ENCODE measurements at regions not wholly inside any gene's neighbourhood (a gene's known extent, or its start where the extent isn't known, plus 50 kb on each side); places are given as distances from the start of the nearest gene placed in this dataset.

DNA sequence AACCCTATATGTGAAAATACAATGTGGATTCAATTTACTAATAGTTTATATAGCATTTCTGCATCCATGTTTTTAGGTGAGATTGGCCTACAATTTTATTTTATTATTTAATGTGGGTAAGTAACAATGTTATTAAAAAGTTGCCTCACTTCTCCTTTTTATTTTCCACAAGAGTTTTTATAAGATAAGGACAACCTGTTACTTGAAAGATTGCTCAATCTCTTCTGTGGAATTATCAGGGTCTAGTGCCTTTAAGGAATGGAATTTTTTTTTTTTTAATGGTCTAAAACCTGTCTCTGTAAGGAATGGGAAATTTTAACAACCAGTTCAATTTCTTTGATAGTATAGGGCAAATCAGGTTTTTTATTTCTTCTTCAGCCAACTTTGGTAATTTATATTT lies 53.9 kb upstream of the RAB18 start:
- no peak for TF ChIP-seq TAF1 (IDR thresholded peaks at IDR 0.05; ENCODE audit: low read depth, low read length)
- TF ChIP-seq POLR2A (IDR thresholded peaks at IDR 0.05; ENCODE audit: low read depth, low read length) = no peak
- TF ChIP-seq POLR2AphosphoS5 (IDR thresholded peaks at IDR 0.05; ENCODE audit: low read depth, low read length) = no peak
- TF ChIP-seq SPI1 (IDR thresholded peaks at IDR 0.05; ENCODE audit: low read depth, low read length) = no peak
- no peak for TF ChIP-seq POU2F2 (IDR thresholded peaks at IDR 0.05; ENCODE audit: low read depth, low read length)
- TF ChIP-seq PAX5 (IDR thresholded peaks at IDR 0.05; ENCODE audit: insufficient read depth, low read length, severe bottlenecking) = no peak
